ENCODE measurements at regions not wholly inside any gene's neighbourhood (a gene's known extent, or its start where the extent isn't known, plus 50 kb on each side); places are given as distances from the start of the nearest gene placed in this dataset.
"Not testable (repeated sequence)": the region's sequence is repeated elsewhere in the genome, so short reads cannot be mapped to it uniquely, and the experiment has no call there.

DNA sequence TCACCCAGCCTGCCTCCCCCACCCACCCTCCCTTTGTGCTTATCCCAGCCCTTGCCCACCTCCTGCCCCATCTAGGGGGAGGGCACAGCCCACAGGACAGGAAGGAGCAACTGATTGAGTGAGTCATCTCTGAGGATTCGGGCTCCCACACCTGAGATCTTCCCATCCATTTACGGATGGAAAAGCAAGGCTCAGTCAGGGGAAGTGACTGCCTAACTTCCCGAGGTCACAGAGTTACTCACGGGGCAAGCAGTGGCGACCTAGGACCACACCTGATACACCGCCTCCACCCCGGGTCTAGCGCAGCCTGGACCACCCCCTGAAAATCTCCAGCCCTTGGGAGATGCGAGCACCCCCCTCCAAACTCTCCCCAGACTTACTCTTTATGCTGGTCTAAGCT, 131.7 kb downstream of the TNFRSF13B start:
- DNase-seq = not testable (repeated sequence)

DNA sequence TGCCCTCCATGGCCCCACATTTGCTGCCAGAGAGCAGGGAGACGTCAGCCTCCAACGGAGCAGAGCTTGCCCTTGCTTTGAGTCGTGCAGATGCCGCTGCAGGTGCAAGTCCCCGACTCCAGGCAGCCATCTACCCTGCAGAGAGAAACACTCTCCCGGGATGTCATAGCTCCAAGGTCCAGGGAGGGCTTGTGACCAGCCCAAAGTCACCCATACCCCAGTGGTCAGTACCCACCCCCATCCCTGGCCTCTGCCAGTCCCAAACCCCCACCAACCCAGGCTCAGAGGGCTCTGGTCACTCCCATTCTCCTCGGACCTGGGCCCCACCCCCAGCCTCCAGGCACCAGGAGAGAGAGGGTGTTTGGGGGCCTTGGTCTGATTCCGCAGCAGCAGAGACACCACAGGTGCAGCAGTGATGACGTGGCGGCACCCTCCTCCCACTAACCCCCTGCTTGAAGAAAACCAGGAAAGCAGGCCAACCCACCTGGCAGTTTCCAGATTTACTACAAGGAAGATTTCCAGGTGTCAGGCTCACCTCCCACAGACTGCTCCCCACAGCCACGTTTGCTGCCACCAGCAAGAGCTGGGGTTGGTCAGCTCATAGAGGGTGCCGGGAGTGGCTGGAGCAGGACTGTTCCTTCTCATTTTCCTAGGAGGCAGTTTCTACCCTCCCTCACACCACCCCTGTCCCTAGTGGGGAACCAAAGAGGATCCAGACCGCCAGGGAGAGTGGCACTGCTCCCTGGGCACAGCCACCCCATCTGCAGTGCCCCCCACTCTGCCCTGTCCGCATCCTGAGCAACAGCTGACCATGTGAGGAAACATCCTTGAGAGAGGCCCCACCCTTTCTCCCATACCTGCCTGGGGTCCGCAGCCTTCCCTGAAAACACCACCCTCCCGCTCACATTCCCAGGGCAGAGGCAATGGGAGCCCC, 132.4 kb downstream of the TNFRSF13B start:
- DNase-seq = not testable (repeated sequence)

DNA sequence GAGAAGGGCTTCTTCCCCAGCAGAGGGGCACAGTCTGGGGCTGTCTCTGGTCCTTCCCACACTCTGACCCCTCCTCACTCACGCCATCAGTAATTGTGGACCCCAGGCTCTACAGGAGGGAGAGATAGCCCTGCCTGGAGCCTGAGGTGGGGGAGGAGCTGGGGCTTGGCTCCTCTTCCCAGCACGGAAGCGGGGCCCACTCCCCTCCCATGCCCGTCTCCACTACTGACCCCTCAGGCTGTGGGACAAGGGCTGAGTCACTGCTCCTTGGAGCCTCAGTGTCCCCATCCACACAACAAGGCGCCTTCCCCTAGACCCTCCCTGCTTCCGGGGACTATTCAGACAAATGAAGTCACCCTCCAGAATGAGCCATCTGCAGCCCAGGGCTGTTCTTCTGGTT, 133.1 kb downstream of the TNFRSF13B start:
- not testable (repeated sequence) for DNase-seq

DNA sequence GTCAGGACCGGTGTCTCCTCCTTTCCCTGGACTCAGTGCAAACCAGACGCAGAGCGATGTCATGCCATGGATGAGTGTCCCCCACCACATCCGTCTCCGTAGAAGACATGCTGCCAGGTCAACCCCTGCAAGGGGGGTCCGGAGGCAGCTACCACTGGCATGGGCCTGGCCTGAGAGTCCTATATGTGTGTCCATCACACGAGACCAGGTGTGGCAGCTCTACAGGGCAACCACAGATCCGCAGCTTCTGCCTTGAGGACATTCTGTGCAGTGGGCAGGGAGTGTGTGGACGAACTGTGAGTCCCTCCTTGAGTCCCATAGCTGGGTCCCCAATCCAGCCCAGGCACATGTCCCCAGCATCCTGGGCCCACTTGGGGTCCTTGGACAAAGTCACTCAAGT, 133.6 kb downstream of the TNFRSF13B start:
- not testable (repeated sequence) for DNase-seq

DNA sequence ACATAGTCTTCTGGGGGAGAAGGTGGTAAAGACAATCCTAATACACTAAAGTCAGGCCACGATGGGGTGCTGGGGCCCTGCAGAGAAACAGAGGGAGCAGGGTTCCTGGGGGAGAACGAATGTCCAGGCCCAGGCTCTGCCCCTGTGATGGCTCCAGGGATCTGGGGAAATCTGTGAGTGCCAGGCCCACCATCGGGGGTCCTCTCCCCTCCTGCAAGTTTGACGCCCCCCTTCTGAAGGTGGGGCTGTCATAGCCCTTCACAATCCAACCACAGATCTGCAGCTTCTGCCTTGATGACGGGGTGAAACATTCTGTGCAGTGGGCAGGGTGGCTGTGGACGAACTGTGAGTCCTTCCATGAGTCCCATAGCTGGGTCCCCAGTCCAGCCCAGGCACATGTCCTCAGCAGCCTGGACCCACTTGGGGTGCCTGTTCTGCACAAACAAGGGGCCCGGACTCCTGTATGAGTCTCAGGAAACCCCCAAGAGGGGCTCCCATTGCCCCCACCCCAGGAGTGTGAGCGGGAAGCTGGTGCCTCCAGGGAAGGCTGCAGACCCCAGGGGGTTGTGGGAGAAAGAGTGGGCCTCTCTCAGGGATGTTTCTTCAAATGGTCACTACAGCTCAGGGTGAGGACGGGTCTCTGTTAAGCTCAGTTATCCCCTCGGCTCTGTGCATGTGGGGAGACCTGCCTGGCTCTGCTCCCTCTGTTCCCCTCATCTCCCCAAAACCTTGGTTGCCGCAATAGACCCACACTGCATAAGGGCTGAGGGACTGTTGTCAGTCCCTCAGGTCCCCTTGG, 134.3 kb downstream of the TNFRSF13B start:
- DNase-seq = not testable (repeated sequence)

DNA sequence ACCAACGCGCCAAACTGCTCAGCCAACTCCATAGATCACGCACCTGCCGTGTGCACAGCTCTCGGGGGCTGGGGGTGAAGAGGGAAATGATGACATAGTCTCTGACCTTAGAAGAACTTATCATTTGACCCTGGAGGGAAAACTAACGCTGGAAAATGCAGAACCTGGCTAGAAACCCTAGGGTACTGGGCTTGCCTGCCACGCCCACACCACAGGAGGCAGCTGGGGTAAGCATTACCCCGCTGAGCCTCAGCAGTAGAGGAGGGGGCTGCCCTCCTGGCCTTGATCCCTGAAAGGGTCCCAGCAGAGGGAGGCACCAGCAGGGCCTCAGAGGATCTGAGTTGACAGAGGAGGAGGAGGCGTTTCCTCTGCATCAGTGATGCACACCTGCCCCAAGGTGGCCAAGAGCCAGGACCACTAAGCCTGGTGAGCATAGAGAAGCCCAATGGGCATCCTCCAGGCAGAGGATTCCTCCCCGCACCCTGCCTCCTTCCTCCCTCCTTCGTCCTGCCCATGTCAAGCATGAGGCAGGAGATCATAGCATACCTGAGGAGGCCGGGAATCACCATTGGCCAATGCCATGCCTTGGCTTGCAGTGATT, 135.5 kb downstream of the TNFRSF13B start:
- not testable (repeated sequence) for DNase-seq

DNA sequence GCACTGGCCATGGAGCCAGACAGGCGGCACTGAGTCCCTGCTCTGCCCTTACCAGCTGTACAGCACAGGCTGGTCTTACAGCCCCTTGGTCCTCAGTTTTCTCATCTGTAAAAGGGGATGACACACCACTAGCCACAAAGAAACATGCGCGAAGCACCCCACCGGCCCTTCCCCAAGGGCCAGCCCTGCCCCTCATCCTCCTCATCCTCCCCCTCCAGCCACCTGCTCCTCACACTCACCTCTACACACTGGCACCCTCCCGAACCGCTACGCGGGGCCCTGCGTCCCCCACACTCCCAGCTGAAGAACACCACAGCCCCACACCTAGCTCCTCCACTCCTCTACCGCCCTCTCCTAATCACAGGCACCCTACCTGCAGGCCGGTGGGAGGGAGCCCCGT, 138.4 kb downstream of the TNFRSF13B start:
- DNase-seq = not testable (repeated sequence)

DNA sequence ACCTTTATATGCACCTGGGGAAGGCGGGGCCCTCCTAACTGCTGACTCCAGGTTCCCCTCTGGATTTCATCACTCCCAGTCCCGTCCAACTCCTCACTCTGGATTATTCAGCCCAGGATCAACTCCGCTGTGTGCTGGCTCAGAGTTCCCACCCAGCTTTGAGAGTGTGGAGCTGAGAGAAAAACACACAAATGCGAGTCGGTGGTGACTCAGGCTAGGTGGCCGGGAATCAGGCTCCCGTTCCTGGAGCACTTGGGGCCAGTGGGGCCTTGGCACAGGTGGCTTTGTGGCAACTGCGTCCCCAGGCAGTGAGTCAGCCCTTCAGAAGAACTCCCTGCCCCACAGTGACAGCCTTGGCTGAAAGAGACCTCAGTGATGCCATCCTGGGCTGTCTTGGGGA, 139.1 kb downstream of the TNFRSF13B start:
- not testable (repeated sequence) for DNase-seq

DNA sequence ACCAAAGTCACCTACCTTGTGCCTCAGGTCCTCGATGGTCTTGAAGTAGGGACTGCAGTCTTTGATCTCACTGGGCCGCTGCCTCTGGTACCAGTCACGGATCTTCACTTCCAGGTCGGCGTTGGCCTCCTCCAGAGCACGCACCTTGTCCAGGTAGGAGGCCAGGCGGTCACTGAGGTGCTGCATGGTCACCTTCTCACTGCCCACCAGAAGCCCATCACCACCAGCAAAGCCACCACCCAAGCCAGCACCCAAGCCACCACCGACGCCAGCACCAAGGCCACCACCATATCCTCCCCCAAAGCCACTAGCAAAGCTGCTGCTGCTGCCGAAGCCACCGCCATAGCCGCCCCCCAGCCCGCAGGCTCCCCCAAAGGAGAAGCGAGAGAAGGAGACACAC, 139.7 kb downstream of the TNFRSF13B start:
- DNase-seq = not testable (repeated sequence)

DNA sequence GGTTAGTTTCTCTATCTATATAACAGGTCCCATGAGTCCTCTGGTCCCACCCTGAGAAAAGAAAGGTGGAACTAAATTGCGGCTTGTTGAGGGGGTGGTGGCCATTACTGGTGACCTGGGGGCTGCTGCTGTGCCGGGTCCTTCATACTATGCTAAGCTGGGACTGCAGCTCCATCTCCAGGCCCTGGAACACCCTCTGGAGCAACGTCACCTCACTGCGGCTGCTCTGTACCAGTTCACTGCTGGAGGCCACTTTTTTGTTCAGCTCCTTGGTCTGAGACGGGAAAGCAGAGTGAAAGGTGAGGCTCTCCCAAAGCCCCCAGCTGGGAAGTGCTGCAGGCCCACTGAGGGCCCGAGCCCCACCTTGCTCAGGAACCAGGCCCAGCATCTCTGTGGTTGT, 140.7 kb downstream of the CCDC144A start:
- DNase-seq = not testable (repeated sequence)

DNA sequence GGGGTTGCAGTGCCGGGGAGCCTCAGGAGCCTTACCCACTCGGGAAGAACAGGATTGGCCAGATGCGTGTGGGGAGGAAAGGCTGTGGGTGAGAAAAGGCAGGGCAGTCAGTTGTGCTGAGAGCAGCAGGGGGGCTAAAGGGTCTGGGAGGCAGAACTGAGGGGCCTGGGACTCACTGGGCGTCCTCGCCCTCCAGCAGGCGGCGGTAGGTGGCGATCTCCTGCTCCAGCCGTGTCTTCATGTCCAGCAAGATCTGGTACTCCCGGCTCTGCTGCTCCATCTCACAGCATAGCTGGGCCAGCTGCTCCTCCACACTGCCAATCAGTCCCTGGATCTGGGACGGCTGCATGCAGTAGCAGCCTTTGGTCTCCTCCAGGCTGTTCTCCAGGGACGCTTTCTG, 140.2 kb downstream of the CCDC144A start:
- not testable (repeated sequence) for DNase-seq

Data from COR-L47 (cell line).